ENCODE measurements at regions not wholly inside any gene's neighbourhood (a gene's known extent, or its start where the extent isn't known, plus 50 kb on each side); places are given as distances from the start of the nearest gene placed in this dataset.

DNA sequence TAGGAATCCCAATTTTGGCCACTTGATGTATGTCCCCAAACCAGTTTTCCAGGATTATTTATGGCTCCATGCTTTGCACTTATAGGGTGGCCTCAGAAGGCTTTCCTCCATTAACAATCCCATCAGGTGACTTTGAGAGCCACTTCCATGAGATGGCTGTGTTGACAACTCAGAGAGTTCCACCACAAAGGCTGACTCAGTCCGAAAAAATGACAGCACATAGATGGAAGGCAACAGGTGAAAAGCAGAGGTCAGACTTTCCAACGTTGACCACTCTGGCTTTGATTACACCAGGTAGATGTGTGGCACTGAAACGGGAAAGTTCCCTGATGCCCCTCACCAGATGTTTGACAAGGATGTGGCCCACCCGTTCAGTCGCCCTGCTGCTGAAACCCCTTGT is 431.4 kb upstream of the TNP1 start:
- DNase-seq (ENCODE audit: low read depth in 4 of 4, low spot score in 3 of 4), result no peak

DNA sequence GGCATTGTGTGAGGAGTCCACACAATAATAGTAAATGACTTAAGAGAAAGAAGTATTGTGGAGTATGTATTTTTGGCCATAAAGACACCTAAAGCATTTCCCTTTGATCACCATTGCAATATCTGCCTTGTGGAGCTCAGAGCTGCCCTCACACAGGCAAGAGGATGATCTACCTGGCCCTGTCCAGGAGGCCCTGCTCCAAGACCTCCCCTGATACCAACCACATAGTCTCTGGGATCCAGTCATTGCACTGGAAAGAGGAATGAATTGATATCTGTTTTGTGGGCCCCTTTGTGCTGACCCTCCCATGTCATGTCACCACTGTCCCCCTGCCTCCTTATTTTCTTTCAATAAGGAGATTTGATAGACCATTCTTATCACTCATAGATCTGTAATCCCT is 430.6 kb upstream of the TNP1 start:
- no peak for DNase-seq (ENCODE audit: low read depth in 4 of 4, low spot score in 3 of 4)

DNA sequence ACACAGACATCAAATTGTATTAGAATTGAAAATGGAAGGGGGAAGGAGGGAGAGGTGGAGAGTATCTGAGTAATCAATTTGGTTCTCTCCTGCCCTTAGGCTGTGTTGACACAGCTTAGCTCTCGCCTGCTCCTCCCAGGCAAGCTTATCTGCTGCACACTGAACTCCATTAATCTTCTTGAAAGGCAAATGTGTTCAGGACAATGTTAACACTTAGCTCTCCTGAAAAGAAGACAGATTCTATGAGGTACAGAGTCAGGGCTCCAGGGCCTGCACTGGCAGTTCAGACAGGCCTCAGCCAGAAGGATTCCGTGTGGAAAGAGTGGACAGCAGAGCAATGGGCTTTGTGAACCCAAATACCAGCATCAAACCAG is 430.0 kb upstream of the TNP1 start:
- no peak for DNase-seq (ENCODE audit: low read depth in 4 of 4, low spot score in 3 of 4)

DNA sequence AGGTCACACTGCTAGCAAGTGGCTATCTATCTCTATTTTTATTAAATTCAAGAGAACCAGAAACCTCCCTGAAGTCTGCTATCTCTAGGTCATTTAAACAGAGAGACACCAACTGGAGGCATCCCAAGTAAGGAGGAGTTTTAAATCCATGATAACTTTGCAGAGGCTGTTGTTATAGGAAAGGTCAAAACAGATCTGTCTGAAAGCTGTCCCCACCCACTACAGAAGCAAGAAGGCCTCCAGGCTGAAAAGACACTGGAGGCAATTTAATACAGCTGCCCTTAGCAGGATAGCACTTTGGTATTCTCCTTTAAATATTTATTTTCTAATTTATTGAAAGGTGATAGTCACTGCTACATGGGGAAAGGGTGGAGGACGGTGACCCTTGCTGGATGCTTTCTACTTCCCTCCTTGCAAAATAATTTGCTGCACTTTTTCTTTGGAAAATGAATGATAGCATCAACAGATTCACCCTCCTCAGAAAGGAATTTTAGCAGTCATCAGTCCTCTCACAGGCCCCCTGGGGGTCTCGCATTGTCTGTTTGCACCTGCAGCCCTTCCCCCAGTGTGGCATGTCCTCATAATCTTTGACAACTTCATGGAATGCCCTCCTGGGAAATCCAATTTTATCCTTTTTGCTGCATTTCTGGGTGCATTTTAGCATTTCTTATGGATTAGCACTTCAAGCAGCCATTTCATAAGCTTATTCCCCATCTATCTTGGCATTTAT is 429.5 kb upstream of the TNP1 start:
- no peak for DNase-seq (ENCODE audit: low read depth in 4 of 4, low spot score in 3 of 4)

DNA sequence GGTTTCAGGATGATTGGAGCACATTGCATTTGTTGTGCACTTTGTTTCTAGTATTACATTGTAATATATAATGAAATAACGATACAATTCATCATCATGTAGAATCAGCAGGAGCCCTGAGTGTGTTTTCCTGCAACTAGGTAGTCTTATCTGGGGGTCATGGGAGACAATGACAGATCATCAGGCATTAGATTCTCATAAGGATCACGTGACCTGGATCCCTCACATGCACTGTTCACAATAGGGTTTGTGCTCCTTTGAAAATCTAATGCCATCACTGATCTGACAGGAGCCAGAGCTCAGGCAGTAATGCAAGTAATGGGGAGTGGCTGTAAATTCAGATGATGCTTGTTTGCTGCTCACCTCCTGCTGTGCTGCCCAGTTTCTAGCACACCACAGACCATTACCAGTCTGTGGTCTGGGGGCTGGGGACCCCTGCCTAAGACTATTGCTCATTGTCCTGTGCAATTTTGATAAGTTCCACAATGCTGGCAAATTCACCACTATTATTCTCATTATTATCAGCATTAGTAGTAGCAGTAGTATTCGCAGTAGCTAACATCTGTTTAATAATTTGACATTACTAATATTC is 428.7 kb upstream of the TNP1 start:
- DNase-seq (ENCODE audit: low read depth in 4 of 4, low spot score in 3 of 4), result no peak

DNA sequence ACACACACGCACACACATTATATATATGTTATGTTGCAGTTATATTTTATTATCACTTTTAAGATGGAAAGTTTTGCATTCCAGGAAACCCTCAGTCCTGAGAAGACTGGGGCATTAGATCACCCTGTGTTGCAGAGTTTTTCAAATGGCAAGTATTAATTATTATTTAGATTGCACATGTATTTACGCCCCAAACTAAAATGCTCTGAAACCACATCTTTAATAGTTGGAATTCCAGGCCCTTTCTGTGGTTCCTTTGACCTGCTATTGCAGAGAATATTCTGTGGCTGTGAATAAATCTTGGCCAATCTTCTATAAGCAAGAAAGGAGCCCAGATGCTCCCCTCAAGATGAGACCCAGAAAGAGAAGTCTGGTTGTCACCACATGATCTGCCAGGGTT is 427.0 kb upstream of the TNP1 start:
- no peak for DNase-seq (ENCODE audit: low read depth in 4 of 4, low spot score in 3 of 4)

DNA sequence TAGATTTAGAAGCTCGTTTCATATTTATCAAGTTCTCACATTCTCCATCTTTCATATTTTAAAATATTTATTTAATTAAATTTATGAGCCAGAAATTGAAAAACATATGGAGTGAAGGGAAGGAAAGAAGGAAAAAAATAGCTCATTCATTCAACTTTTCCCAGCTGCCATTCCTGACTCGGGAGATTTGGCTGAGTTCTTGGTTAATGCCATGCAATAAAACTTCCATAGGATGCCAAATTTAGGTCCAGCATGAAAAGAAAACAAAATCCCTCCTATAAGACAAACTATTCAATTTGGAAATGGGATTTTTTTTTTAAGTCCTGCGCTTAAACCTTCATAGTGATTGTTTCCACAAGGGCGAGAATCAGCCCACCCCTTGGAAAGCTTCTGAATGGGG is 426.1 kb upstream of the TNP1 start:
- DNase-seq (ENCODE audit: low read depth in 4 of 4, low spot score in 3 of 4), result no peak

DNA sequence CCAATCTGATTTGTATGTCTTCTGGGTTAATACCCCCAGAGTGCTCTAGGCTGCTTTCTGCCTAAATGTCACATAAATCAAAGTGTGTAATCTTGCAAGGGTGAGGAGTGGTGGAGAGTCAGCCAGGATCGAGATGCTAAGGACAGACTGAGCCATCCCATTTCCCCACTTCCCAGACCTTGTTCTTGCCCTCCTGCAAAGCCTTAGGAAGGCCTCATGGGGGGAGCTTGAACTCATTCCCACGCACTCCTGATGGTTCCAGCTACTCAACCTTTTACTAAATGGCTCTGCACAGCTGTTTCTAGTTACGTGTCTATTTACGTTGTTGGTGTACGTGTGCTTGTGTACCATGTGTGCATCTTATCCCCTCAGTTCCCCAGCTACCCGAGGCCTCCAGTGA is 423.6 kb upstream of the TNP1 start:
- DNase-seq (ENCODE audit: low read depth in 4 of 4, low spot score in 3 of 4), result no peak

DNA sequence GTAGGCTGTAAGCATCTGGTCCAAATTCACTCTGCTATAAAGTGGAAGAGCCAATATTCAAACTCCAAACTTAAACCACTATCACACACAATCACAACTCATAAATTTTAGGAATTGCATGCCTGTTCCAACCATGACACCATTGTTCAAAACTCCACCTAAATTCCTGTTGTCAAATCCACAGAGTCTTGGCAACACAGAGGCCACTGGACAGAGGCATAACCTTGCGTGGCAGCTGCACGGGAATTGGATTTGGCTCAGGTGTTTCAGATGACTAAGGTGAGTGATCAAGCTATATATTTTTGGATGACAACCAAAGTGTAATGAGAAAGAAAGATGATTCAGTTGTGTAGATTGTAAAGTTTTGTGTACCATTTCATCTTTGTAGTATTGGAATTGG is 422.7 kb upstream of the TNP1 start:
- DNase-seq (ENCODE audit: low read depth in 4 of 4, low spot score in 3 of 4), result no peak

DNA sequence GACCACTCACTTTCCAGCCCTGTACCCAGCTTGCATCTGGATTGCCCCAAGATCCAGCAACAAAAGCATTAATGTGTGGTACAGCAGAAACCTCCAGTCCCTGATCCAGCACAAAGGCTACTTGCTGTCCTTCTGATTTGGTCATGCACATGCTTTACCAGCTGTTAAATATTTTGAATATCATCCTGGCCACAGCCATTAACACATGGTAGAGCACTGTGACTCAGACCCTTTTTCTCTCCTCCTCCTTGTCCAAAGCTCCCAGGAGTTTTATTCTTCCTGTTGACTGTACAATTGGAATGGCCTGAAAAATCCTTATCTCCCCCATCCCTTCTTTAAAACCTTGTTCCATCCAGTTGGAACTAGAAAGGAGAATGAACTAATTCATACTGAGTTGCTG is 419.7 kb upstream of the TNP1 start:
- no peak for DNase-seq (ENCODE audit: low read depth in 4 of 4, low spot score in 3 of 4)

DNA sequence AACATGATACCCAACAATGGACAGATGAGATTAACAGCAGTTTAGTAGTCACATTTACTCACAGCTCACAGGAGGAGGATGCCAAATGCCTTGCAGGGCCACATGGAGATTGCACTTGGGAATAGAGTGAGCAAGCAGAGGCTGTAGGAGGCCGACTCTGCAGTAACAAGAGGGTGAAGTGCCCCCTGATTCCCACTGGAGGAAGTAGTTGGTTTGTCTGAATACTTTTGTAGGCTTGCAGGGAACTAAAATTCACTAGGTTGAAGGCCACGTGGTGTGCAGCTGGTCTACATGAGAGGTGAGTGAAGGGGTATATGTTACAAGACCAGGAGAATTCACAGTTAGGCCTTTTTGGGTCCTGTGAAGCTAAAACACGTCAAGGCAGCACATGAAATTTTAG is 419.3 kb upstream of the TNP1 start:
- no peak for DNase-seq (ENCODE audit: low read depth in 4 of 4, low spot score in 3 of 4)

DNA sequence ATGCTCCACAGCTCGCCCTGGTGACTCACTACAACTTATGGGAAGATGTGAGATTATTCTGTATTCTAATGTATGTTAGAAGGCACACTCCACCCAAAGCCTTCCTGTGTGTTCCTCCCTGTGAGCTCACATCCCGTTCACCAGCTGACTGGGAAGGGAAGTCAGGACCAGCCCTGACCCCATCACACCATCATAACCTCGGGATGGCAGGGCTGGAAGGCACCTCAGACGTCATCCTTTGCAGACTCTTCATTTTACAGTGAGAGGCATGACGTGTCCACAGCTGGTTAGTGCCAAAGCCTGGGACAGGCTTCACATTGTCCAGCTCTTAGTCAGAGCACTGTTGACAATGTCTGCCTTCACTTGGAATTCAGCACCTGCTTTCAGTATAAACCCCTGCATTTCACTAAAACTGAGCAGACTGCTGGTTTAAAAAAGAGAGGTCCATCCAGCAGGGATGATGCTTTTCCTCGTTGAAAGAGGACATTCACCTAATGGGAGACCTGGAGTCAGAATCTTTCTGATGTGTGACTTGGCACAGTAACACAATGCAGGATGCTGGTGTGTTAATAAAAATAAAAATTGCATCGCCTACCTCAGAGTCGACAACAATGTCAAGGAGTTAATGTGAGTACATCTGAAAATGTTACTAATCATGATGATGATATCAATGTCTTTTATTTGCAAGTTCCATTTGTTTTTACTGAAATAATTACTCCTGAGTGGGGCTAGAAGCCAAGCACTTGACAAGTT is 418.0 kb upstream of the TNP1 start:
- no peak for DNase-seq (ENCODE audit: low read depth in 4 of 4, low spot score in 3 of 4)

DNA sequence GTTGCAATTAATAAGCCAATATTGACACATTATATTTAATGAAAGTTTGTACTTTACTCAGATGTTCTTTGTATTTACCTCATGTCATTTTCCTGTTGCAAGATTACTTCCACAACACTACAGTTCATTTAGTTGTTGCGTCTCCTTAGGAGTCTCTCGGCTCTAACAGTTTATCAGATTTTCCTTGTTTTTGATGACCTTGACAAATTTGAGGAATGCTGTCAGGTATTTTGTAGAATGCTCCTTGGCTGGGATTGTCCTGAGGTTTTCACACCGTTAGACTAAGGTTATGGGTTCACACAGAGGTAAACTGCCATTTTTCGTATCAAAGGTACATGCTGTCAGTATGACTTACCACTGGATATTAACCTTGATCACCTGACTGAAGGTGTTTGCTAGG is 416.6 kb upstream of the TNP1 start:
- no peak for DNase-seq (ENCODE audit: low read depth in 4 of 4, low spot score in 3 of 4)

DNA sequence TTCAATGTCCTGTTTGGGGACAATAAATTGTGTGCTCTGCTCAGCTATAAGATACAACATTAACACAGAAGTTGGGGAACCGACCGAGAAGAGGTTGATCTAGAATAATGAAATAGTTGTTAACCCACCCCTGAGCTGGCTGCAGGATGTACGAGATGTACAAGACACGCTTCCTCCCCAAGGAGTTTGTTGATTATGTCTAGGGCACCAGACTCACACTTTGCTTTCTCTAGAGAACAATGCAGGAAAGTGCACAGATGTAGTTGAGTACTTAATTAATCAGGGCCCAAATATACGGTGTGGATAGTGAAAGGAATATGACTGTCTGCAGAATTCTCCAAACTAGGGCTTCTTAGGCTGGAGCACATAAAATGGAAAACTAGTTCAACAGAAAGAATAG is 415.2 kb upstream of the TNP1 start:
- DNase-seq (ENCODE audit: low read depth in 4 of 4, low spot score in 3 of 4), result no peak

DNA sequence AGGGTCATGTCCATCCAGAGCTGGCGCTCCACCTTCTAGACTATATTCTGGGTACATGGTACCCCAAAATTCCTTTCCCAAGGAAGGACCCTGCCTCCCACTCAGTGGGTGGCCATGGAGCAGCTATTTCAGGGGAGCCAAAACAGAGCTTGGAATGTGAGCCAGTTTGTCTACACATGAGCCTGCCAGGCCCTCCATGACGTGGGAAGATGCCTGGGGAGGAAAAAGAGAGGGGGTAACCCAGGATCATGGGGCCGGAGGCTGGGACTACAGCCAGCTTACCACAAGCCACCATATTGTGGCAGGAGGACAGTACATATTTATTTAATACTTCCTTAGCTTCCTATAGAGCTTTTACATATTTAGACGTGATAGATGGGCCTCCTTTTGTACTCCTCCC is 414.7 kb upstream of the TNP1 start:
- no peak for DNase-seq (ENCODE audit: low read depth in 4 of 4, low spot score in 3 of 4)

DNA sequence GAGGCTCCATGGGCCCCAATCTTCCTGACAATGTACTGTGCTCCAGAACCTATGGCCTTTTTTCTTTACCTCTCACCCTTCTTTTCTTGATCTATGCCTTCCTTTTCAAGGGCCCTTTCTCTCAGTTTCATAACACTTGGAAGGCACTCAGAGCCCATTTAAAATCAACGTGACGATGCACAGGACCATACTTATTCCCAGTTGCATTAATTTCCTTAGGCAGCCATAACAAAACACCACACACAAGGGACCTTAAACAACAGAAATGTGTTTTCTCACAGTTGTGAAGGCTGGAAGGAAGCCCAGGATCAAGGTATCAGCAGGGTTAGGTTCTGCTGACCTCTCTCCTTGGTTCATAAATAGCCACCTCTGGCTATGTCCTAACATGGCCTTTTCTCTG is 414.0 kb upstream of the TNP1 start:
- DNase-seq (ENCODE audit: low read depth in 4 of 4, low spot score in 3 of 4), result no peak

DNA sequence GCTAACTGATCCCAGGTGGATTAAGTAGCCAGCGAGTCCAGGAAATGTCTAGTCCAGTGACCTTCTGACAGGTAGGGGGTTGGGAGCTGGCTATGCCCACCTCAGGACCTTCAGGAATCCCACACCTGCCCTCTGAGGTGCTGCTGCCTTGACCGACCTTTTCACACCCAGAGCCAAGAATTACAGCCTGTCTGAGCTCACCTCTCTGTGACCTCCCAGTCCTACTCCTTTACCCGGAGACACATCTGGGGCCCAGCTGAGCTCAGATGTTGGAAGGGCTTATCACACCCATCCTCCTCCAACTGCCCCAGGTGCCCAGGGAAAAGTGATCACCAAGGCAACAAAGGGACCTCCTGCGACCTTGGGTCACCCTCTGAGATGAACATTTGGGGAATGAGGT is 413.3 kb upstream of the TNP1 start:
- DNase-seq (ENCODE audit: low read depth in 4 of 4, low spot score in 3 of 4), result no peak

DNA sequence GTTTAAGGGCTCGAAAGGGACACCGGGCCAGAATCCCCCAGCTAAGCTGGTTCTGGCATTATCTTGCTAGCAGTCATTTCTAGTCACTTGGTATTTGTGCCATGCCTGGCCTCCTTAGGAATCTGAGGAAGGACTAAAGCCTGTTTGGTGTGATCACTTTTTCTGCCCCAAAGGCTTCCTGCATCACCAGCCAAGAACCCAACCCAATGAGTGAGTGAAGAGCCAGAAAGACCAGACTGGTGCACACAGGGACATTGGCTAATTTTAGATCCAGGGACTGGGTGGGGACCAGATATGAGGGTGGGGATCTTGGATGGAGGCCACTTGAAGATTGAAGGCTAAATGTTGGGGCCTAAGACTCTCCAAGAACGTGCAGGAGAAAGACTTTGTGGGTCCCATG is 411.9 kb upstream of the TNP1 start:
- DNase-seq (ENCODE audit: low read depth in 4 of 4, low spot score in 3 of 4), result no peak

DNA sequence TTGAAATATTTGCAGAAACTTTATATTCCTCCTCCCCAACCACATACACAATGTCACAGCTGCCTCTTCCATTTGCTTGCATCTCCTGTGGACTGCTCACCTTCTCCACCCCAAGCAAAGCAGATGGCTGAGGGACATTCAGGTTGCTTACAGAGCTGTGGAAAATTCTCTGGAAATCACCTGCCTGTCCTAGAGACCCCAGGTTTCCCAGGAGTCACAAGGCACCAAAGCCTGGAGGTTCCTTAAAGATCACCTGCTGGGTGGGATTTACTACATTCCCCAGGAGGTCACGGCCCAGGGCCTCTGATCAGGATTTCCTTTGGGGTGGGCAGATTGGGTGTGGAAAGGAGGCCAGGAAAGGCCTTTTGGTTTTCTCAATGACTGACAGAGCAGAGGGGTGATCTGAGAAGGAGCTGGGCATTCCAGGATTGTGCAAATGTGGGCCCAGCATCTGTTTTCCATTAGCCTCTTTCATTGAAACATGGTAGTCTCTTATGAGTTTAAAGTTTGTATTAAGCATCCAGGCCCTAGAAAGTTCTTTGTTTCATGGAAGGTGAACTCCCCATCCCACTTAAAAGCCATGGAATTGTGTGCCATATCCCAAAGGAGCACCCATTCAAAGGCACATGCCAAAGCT is 410.7 kb upstream of the TNP1 start:
- no peak for DNase-seq (ENCODE audit: low read depth in 4 of 4, low spot score in 3 of 4)

DNA sequence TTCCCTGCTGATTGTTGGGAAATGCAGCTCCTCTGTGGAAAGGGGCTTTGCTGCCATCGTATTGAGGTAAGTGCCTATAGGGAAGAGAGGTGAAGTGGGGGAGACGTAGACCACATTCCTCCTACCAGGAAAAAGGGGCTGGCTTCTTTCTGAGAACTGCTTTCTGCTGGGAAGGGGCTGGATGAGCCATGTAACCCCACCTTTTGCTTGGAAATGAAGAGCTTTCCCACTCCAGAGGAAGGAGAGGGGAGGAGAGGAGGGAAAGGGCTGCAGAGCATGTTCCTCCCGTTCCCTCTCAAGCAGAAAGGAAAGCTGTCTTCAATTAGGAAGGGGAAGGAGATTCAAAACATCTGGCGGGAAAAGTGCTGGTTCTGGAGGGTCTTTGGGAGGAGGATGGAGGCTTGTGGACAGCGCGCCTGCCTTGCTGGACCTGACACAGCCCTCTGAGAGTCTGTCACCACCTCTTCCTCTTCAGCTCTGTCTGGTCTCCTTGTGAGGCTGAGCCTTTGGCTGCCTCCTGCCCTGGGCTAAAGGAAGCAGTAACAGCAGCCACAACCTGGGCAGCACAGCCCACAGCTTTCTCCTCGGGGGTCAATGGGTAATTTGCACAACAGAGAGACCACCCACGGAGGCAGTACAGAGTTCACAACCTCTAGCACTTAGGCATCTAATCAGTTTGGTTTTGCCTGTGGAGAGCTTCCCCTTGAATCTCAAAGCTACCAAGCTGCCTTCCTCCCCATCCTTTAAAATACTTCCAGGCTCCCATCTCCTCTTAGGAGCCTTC is 410.0 kb upstream of the TNP1 start:
- peak in 1 of 4 donors; percentile 40 for DNase-seq (ENCODE audit: low read depth in 4 of 4, low spot score in 3 of 4)

DNA sequence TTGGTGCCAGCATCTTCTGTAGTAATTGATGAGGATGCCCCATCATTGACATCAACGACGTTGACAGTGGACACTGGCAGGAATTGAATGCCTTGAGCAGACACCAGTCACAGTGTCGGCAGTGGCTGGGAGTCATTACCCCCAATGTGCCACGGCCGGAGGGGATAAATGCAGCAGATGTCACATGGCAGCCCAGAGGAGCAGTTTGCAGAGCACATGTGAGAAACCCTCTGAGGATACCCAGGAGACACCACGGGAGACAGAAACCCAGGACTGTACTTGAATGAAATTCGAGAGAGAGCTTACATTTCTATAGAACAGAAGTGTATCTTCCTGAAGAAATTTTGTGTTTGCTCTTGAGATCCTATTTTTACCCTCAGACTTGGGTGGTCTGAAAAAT is 409.1 kb upstream of the TNP1 start:
- DNase-seq (ENCODE audit: low read depth in 4 of 4, low spot score in 3 of 4), result no peak

Measured in right renal pelvis (tissue), 4 donors.